Keratinocyte (primary cell): ENCODE measurements at regions not wholly inside any gene's neighbourhood (a gene's known extent, or its start where the extent isn't known, plus 50 kb on each side); places are given as distances from the start of the nearest gene placed in this dataset.

ENCODE experiments used
- DNase-seq: peaks from one replicate; pipeline ENCODE4 v3.0.0-alpha.2; 2011; ENCODE audit warnings: low read depth, missing footprints, low spot score
- FAIRE-seq: peaks from 2 replicates; lab custom pipeline; 2011; peaks lifted over from hg19 to GRCh38; lab: Jason Lieb, UNC
- H2AFZ ChIP-seq: 2 replicates; pipeline ENCODE4 v1.6.0; 2012; ENCODE audit warnings: low read length, control low read depth, inconsistent platforms; ENCODE audit not compliant: control insufficient read depth
- H3K27ac ChIP-seq: 2 replicates; pipeline ENCODE4 v1.5.1; 2011; ENCODE audit warnings: low read length; ENCODE audit not compliant: control insufficient read depth, insufficient read depth
- H3K27me3 ChIP-seq: 3 replicates; pipeline ENCODE4 v1.6.0; 2011; ENCODE audit warnings: low read length; ENCODE audit not compliant: control insufficient read depth, insufficient read depth; ENCODE audit errors: extremely low read depth
- H3K36me3 ChIP-seq, 2 experiments: 2 replicates in 1 of 2; 3 replicates in 1 of 2; pipeline ENCODE4 v1.5.1; 2011; ENCODE audit warnings: low read length in 2 of 2, mild to moderate bottlenecking in 1 of 2; ENCODE audit not compliant: control insufficient read depth in 2 of 2, insufficient read depth in 2 of 2; ENCODE audit errors: extremely low read depth in 1 of 2
- H3K4me1 ChIP-seq: 3 replicates; pipeline ENCODE4 v1.5.1; 2011; ENCODE audit warnings: low read length; ENCODE audit not compliant: control insufficient read depth, insufficient read depth; ENCODE audit errors: extremely low read depth
- H3K4me2 ChIP-seq: 3 replicates; pipeline ENCODE4 v1.6.0; 2011; ENCODE audit warnings: low read depth, low read length; ENCODE audit not compliant: control insufficient read depth, insufficient read depth; ENCODE audit errors: extremely low read depth
- H3K4me3 ChIP-seq, 3 experiments: fragments of 200-600 bp in 1 of 3; sonication (generic) in 1 of 3; 2 replicates in 2 of 3; 3 replicates in 1 of 3; pipeline ENCODE4 v1.5.1; 2011 to 2016; ENCODE audit warnings: low read length in 3 of 3, mild to moderate bottlenecking in 3 of 3, control low read depth in 2 of 3, inconsistent platforms in 1 of 3, low read depth in 1 of 3, mixed read lengths in 1 of 3, mixed run types in 1 of 3, moderate library complexity in 1 of 3; ENCODE audit not compliant: control insufficient read depth in 2 of 3, insufficient read depth in 2 of 3; ENCODE audit errors: extremely low read depth in 1 of 3
- H3K79me2 ChIP-seq: 2 replicates; pipeline ENCODE4 v1.6.0; 2012; ENCODE audit warnings: low read length; ENCODE audit not compliant: control insufficient read depth, insufficient read depth
- H3K9ac ChIP-seq: 3 replicates; pipeline ENCODE4 v1.6.0; 2011; ENCODE audit warnings: low read length; ENCODE audit not compliant: control insufficient read depth, insufficient read depth; ENCODE audit errors: extremely low read depth
- H3K9me1 ChIP-seq: 3 replicates; pipeline ENCODE4 v1.6.0; 2011; ENCODE audit warnings: low read length; ENCODE audit not compliant: control insufficient read depth, insufficient read depth; ENCODE audit errors: extremely low read depth
- H3K9me3 ChIP-seq: 2 replicates; pipeline ENCODE4 v1.5.1; 2012; ENCODE audit warnings: low read depth, low read length; ENCODE audit not compliant: control insufficient read depth
- H4K20me1 ChIP-seq: 3 replicates; pipeline ENCODE4 v1.6.0; 2011; ENCODE audit warnings: low read length; ENCODE audit not compliant: control insufficient read depth, insufficient read depth; ENCODE audit errors: extremely low read depth
- CTCF ChIP-seq, 3 experiments: IDR thresholded peaks in 1 of 3; conservative IDR thresholded peaks in 1 of 3; optimal IDR thresholded peaks in 1 of 3; 2 replicates in 2 of 3; 3 replicates in 1 of 3; pipeline versions ENCODE3 to v1.5.1; 2011; ENCODE audit warnings: low read length in 3 of 3, mild to moderate bottlenecking in 3 of 3, moderate library complexity in 2 of 3, control low read depth in 1 of 3, inconsistent platforms in 1 of 3; ENCODE audit not compliant: insufficient read depth in 2 of 3; ENCODE audit errors: extremely low read depth in 1 of 3
- EZH2 ChIP-seq: IDR thresholded peaks from one replicate; pipeline ENCODE4 v1.6.1; 2012; ENCODE audit warnings: inconsistent platforms, mild to moderate bottlenecking, low read length, moderate library complexity
- dilution Hi-C: fragments of 300-500 bp; cut with MboI; formaldehyde crosslinking; loops from one replicate; pipeline ENCODE4 v1.7.0; 2020; ENCODE audit warnings: low sequenced_read_pairs; ENCODE audit not compliant: extremely low pct_ligation_motif_present

GRCh38 chr2:15749460-15750432 is 158.1 kb downstream of the DDX1 start:
- Histone ChIP-seq H3K9ac (no peak overlapping the region), H3K9me3 (no peaks in the 10 kb centered on the region), H2AFZ (no peak overlapping the region), H3K4me1 (no peaks in the 10 kb centered on the region), H3K79me2 (no peaks in the 10 kb centered on the region), H3K9me1 (no peaks in the 10 kb centered on the region), H3K4me3 (no peak overlapping the region), H3K27ac (no peak overlapping the region), H3K4me2 (no peak overlapping the region), H4K20me1 (no peaks in the 10 kb centered on the region), H3K36me3 (no peaks in the 10 kb centered on the region), H3K27me3 (no peaks in the 10 kb centered on the region)
- FAIRE-seq (no peak), DNase-seq (no peak)
- dilution Hi-C loops = no loop called here
- no peak for TF ChIP-seq CTCF (optimal IDR thresholded peaks at IDR 0.05 in 1 of 3, IDR thresholded peaks at IDR 0.05 in 1 of 3, conservative IDR thresholded peaks at IDR 0.05 in 1 of 3; ENCODE audit: extremely low read depth in 1 of 3, insufficient read depth in 2 of 3, low read length in 3 of 3)
- TF ChIP-seq EZH2 = no peak

GRCh38 chr2:15750433-15750814 is 158.8 kb downstream of the DDX1 start:
- Histone ChIP-seq H2AFZ (no peak overlapping the region), H3K9ac (no peak overlapping the region), H3K79me2 (no peaks in the 10 kb centered on the region), H4K20me1 (no peaks in the 10 kb centered on the region), H3K36me3 (no peaks in the 10 kb centered on the region), H3K27me3 (no peaks in the 10 kb centered on the region), H3K4me2 (no peak overlapping the region), H3K9me3 (no peaks in the 10 kb centered on the region), H3K27ac (no peak overlapping the region), H3K4me1 (no peaks in the 10 kb centered on the region), H3K9me1 (no peaks in the 10 kb centered on the region), H3K4me3 (no peak overlapping the region)
- FAIRE-seq (no peak), DNase-seq (no peak)
- no peak for TF ChIP-seq EZH2
- TF ChIP-seq CTCF (optimal IDR thresholded peaks at IDR 0.05 in 1 of 3, IDR thresholded peaks at IDR 0.05 in 1 of 3, conservative IDR thresholded peaks at IDR 0.05 in 1 of 3; ENCODE audit: extremely low read depth in 1 of 3, insufficient read depth in 2 of 3, low read length in 3 of 3) = no peak
- dilution Hi-C loops = no loop called here
